Muscle of arm (tissue), 1 donor: ENCODE measurements at regions not wholly inside any gene's neighbourhood (a gene's known extent, or its start where the extent isn't known, plus 50 kb on each side); places are given as distances from the start of the nearest gene placed in this dataset.
"Not testable (repeated sequence)": the region's sequence is repeated elsewhere in the genome, so short reads cannot be mapped to it uniquely, and the experiment has no call there.

Source experiments
- DNase-seq: peaks from one replicate; pipeline ENCODE4 v3.0.0-alpha.2; 2013

- no peak for DNase-seq
These were observed 285.1 kb downstream of the TMX3 start for GRCh38 chr18:68429841-68430240.

DNA sequence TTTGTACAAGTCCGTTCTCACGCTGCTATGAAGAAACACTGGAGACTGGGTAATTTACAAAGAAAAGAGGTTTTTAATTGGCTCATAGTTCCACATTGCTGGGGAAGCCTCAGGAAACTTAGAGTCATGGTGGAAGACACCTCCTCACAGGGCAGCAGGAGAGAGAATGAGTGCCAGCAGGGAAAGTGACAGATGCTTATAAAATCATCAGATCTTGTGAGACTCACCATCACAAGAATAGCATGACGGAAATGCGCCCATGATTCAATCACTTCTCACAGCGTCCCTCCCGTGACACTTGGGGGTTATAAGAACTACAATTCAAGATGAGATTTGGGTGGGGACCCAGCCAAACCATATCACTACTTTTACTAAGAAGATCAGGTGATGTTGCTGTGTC lies 285.8 kb downstream of the TMX3 start:
- DNase-seq: no peak

GRCh38 chr18:68428661-68429060 lies 286.2 kb downstream of the TMX3 start:
- DNase-seq: no peak

DNA sequence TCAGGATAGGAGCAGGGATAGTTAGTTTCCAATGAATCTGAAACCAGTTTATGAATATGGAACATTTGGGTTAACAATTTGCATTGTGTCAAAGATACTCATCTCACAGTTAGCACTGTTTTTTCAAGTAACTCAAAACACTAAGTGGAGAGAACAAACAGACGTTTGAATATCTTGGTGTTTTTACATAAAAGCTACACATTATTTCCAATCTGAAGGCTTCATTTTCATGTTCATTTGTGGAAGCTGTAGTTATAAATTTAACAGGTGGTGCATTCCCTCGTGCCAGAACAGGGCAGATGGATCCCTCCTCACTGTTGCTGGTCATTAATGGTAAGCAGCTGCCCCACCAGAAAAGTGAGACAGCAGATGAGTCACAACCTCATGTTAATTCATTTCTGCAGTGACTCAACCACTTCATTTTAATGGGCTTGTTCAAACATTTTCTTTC lies 286.9 kb downstream of the TMX3 start:
- DNase-seq: peak; percentile 23

DNA sequence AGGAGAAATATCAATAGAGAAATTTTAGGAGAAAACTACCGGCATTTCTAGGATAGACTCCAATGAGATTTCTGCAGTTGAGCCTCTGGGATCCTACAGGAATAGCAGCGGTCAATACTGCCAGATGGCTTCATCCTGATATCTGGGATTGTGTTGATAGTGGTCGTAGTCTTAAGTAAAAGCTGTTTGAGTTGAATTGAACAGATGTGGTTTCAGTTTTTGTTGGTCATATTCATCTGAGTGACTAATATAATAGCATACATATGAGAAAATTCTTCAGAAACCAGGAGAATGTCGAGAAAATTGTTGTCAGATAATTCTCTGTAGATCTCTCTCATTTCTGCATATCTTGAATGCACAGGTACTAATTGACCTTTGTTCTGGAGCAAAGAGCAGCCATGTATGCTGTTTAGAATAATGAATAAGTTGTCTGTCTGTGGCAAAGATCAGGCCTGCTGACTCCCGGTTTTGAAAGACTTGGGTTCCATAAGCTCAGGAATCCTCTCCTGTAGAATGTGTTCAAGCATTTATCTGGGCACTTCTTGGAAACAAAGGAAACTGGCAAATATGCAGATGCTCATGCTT lies 288.1 kb downstream of the TMX3 start:
- no peak for DNase-seq

DNA sequence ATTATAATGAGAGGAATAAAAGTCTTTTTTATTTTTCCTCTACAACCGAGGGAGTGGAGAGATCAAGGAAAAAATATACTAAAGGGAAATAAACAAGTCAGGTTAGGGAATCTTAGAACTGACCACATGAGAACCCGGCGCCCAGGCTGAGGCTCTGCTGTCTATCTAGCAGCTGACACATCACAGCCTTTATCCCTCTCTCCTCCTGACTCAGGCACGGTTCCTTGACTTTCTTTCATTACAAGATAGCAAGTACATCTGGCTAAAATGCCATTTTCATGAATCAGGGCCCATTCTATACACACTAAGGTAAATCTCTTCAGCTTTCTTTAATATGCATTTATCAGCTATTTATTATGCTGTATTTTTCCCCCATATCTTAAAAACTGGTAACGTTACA lies 296.0 kb downstream of the TMX3 start:
- DNase-seq: no peak

DNA sequence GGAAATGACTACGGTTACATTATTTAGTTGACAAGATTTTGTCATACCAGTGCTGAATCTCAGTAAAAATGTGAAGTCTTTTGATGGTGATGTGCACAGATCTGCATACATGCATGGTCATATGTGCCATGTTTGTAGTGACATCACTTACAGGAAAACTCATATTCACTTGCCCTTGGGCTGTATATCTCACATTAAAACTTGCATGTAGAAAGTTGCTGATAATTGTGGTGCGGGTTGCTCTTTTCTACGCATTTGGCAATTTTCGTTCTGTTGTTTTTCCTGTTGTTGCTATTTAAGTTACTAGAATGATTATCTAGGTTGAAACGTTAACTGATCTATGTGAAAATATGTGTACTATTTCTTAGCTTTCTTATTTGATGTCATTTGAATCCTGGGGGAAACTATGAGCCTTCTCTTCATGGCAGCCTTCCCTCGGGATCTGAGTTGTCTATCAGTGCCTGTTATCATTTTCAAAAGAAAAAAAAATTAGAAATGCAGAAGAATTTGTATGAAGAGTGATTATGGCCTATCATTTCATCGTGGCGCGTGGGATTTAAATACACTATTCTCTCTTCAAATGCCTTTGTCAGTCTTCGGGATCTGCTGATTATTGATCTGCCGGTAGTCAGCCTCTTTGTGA lies 296.6 kb downstream of the TMX3 start:
- no peak for DNase-seq

- DNase-seq: no peak
These were observed 297.1 kb downstream of the TMX3 start for GRCh38 chr18:68417826-68418225.

DNA sequence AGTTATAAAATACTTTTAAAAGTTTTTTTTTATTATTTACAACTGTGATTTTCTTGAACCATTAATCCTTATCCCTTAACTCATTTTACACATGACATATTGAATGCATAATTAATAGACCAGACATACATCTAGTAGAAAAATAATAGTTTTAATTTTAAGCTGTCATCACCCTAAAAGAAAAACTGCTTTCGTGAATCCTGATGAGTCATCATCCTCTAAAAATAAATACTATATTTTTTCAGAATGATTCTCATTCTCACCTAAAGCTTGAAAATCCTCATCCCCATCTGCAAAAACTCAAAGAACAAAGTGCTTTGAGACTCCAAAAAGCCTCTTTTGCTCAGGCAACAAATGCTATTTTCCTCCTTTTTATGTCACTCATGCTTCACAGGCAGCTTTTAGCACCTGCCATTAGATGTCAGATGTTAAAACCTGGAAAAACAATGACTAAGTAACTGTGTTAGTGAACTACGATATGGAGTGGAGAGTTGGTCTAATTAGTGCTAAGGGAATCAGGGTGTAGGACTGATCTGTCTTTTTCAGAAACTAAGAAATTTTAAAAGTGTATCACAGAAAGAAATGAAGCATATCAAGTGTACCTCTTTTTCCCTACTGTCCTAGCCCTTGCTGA lies 297.6 kb downstream of the TMX3 start:
- DNase-seq: no peak

DNA sequence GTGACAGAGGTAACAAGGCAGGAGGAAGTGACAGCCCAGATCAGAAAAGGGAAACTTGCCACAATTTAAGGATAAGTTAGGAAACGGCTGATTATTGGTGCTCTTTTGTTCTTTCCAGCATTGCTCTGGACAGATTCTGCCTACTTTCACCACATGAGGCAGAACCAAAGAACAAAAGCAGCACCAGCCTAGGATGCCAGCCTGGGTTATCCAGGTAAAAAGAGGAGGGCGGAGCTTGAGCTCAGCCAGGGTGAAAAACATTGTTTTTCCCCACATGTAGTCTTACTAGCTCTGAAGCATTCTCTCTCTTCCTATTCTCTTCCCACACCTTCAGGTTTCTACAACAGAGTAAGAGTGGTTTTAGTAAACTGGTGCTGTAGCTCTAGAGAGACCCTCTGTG lies 300.5 kb downstream of the TMX3 start:
- no peak for DNase-seq

DNA sequence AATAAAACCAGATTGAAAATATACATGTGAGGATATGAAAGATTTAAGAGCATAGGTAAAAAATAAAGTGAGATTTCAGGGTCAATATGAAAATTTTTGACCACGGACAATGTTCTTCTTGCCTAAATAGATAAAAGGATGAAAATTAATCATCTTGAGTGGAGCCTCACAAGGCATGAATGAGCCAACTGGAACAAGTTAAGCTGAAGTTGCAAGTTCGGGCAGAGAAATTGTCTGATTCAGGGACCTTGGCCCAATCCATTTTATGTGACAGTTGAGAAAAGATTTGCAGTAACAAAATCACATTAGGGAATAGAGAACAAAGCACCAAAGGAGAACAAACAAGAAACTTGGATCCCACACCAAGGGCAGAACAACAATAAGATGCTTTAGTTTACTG lies 305.3 kb downstream of the TMX3 start:
- peak; percentile 7 for DNase-seq

DNA sequence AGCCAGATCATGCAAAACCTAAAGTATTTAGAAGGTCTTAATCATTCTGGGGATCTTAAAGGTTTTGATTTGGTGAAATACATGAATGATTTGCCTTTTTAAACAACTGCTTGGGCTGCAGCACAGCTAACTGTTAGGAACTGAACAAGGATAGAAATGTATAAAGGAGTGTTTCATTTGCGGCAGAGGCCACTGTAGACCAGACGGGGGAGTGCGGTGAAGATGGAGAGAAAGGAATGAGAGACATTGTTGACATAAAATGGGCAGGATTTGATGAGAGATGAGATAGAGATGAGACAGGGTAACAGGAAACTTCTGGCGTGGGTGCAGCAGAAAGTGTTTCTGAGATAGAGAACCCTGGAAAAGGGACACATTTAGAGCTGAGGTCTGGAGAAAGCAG lies 308.1 kb downstream of the TMX3 start:
- no peak for DNase-seq

- no peak for DNase-seq
These were observed 312.1 kb downstream of the TMX3 start for GRCh38 chr18:68402784-68403183.

DNA sequence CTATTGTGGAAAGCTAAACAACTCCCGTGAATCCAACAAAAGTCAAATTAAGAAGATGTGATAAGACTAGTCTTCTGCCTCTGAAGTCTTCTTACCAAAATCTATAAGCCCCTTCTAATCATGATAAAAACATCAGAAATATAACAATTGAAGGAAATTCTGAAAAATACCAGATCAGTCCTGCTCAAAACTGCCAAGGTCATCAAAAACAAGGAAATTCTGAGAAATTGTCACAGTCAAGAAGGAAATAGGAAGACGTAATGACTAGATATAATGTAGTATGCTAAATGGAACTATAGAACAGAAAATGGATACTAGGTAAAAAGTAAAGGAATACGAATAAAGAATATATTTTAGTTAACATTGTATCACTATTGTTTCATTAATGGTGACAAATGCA lies 314.0 kb downstream of the TMX3 start:
- DNase-seq: no peak

GRCh38 chr18:68399721-68400120 lies 315.2 kb downstream of the TMX3 start:
- DNase-seq: no peak

DNA sequence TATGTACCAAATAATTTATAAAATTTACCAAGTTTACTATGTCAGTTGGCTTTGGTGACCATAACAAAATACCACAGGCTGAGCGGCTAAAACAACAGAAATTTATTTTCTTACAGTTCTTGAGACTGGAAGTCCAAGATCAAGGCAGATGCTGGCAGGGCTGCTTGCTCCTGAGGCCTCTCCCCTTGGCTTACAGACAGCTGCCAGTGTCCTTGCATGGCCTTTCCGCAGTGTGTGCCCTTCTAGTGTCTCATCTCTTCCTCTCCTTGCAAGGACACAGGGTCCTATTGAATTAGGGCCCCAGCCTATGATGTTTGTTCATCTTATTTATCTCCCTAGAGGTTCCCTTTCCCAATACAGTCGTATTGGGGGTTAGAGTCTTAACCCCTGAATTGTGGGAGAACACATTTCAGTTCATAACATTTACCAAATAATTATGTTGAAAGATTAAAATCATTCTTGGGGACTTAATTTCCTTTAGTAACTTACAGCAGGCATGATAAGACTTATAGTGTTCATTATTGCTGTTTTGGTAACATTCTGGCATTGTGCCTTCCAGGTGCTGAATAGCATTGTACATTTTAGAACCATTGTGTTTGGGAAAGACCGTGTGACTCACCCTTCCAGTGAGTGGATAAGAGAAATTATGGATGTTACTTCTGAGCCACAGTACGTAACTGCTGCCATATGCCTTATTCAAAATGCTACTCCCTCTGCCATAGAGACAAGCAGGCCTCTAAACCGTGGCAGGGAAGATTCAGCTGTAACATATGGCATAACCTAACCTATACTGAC lies 317.5 kb downstream of the TMX3 start:
- DNase-seq: no peak

DNA sequence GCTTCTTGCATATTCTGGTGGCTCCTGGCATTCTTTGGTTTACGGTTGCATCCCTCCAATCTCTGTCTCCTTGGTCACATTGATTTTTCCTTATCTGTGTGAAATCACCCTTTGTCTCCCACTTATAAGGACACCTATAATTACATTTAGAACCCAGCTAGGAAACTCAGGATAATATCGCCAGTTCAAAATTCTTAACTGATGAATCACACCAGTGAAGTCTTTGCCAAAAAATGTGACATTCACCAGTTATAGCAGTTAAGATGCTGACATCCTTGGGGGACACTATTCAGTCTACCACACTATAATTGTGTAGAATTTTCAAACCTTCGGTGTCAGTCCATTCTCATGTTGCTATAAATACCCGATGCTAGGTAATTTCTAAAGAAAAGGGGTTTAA lies 320.2 kb downstream of the TMX3 start:
- no peak for DNase-seq

- no peak for DNase-seq
These were observed 323.1 kb downstream of the TMX3 start for GRCh38 chr18:68391801-68392200.

DNA sequence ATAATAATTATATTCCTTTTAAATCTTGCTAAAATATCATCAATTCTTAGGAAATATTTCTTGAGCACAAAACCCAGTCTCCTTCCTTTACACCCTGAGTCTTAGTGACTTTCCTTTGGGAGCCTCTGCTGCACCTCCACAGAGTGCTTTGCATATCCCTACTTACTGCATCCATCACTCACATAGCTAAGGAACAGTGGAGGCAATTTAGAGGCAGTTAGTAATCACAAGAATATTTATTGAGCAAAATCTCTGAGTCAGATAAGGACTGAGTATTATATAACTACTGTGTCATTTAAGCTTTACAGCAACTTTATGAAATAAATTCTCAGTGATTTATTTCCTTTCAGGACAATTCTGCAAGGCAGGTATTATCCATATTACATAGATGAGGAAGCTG lies 327.7 kb downstream of the TMX3 start:
- no peak for DNase-seq

GRCh38 chr18:68383979-68384378 lies 330.9 kb downstream of the TMX3 start:
- DNase-seq: not testable (repeated sequence)

DNA sequence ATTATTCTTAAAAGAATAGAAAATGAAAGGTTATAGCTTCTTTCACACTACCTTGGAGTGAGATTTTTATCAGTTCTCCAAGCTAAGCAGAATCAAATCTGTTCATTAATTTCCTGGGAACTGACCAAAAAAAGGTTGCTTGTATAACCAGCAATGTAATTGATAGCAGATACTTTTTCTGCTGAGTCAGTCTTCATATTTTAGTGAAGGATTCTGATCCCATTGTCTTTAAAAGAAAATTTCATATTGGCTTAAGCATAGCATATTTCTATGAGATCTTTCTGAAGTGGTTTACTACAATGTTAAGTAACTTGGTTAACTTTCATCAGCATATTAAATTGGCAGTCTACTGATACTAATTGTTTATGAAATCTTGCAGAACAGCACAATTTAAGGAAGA lies 338.0 kb downstream of the TMX3 start:
- no peak for DNase-seq

DNA sequence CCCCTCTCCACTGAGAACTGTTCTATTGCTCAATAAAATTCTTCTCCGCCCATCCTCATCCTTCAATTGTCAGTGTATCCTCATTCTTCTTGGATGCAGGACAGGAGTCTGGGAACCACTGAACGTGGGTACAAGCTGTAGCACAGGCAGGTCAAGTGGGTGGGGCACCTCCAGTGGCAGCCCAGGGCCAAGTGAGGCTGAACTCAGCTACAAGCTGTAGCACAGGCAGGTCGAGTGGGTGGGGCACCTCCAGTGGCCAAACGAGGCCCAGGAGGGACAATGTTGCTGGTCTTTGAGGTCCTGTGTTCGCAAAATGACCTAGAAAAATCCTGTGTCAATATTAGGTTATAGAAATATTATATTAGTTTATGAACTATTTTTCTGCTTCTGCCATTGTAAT lies 352.0 kb downstream of the TMX3 start:
- DNase-seq: no peak

DNA sequence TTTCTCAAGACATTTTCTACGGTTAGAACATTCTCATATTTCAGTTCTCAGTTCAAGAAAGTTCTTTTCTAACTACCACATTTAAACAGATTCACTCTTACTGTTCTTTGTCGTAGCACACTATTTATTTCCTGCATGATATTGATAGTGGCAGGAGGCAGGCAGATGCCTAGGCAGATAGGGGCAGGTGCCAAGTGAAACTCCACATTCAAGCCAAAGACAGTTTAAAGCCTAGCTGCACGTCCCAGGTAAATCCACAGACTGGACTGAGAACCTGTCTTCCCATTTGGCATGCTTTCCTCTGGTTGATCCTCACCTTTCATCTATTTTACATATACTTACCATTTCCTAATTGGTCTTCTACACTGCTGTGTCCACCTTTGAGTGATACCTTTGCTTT lies 359.3 kb downstream of the TMX3 start:
- DNase-seq: no peak
